ENCODE measurements at regions not wholly inside any gene's neighbourhood (a gene's known extent, or its start where the extent isn't known, plus 50 kb on each side); places are given as distances from the start of the nearest gene placed in this dataset.
"Not testable (repeated sequence)": the region's sequence is repeated elsewhere in the genome, so short reads cannot be mapped to it uniquely, and the experiment has no call there.

- in situ Hi-C loops (cut with HindIII; ENCODE audit: low pct_ligation_motif_present, low pct_unique_long_range_greater_than_20kb, low sequenced_read_pairs), result no loop called here
- no peak for DNase-seq
These were observed 63.0 kb upstream of the RGS1 start for GRCh38 chr1:192512426-192513162.

GRCh38 chr1:192513196-192513595, 62.4 kb upstream of the RGS1 start:
- no peak for DNase-seq
- in situ Hi-C loops (cut with HindIII; ENCODE audit: low pct_ligation_motif_present, low pct_unique_long_range_greater_than_20kb, low sequenced_read_pairs), result no loop called here

GRCh38 chr1:192513697-192514096, 61.9 kb upstream of the RGS1 start:
- in situ Hi-C loops (cut with HindIII; ENCODE audit: low pct_ligation_motif_present, low pct_unique_long_range_greater_than_20kb, low sequenced_read_pairs), result no loop called here
- no peak for DNase-seq

- peak; percentile 30 for DNase-seq
- in situ Hi-C loops (cut with HindIII; ENCODE audit: low pct_ligation_motif_present, low pct_unique_long_range_greater_than_20kb, low sequenced_read_pairs), result no loop called here
These were observed 58.7 kb upstream of the RGS1 start for GRCh38 chr1:192516776-192517297.

- in situ Hi-C loops (cut with HindIII; ENCODE audit: low pct_ligation_motif_present, low pct_unique_long_range_greater_than_20kb, low sequenced_read_pairs), result not testable (repeated sequence)
These were observed 57.7 kb upstream of the RGS1 start for GRCh38 chr1:192517716-192518355.

GRCh38 chr1:192518700-192519099, 56.9 kb upstream of the RGS1 start:
- in situ Hi-C loops (cut with HindIII; ENCODE audit: low pct_ligation_motif_present, low pct_unique_long_range_greater_than_20kb, low sequenced_read_pairs), result no loop called here
- no peak for DNase-seq

More at GRCh38 chr1:192517716-192518355, 57.7 kb upstream of the RGS1 start:
- not testable (repeated sequence) for DNase-seq

- no peak for DNase-seq
- in situ Hi-C loops (cut with HindIII; ENCODE audit: low pct_ligation_motif_present, low pct_unique_long_range_greater_than_20kb, low sequenced_read_pairs), result no loop called here
These were observed 53.8 kb upstream of the RGS1 start for GRCh38 chr1:192521734-192522133.

- in situ Hi-C loops (cut with HindIII; ENCODE audit: low pct_ligation_motif_present, low pct_unique_long_range_greater_than_20kb, low sequenced_read_pairs), result no loop called here
- no peak for DNase-seq
These were observed 52.9 kb upstream of the RGS1 start for GRCh38 chr1:192522673-192523072.

GRCh38 chr1:192524223-192524622, 51.4 kb upstream of the RGS1 start:
- in situ Hi-C loops (cut with HindIII; ENCODE audit: low pct_ligation_motif_present, low pct_unique_long_range_greater_than_20kb, low sequenced_read_pairs), result no loop called here
- no peak for DNase-seq

All from ACHN (cell line).